Progenitor cell of endocrine pancreas (in vitro differentiated cells): ENCODE measurements at regions not wholly inside any gene's neighbourhood (a gene's known extent, or its start where the extent isn't known, plus 50 kb on each side); places are given as distances from the start of the nearest gene placed in this dataset.

ENCODE experiments used
- DNase-seq: peaks from one replicate; pipeline ENCODE4 v3.0.0; 2021; ENCODE audit warnings: low spot score; ENCODE audit not compliant: unreplicated experiment
- H3K27ac Mint-ChIP-seq: 2 replicates; pipeline ENCODE4 v1.8.0; 2021; ENCODE audit warnings: mild to moderate bottlenecking, moderate library complexity, mixed read lengths
- H3K27me3 Mint-ChIP-seq: 2 replicates; pipeline ENCODE4 v1.8.0; 2021; ENCODE audit warnings: mixed read lengths
- H3K36me3 Mint-ChIP-seq: 2 replicates; pipeline ENCODE4 v1.8.0; 2022; ENCODE audit warnings: mixed read lengths; ENCODE audit not compliant: insufficient read depth
- H3K4me1 Mint-ChIP-seq: 2 replicates; pipeline ENCODE4 v1.8.0; 2021; ENCODE audit warnings: low read depth, mixed read lengths
- H3K4me3 Mint-ChIP-seq: 2 replicates; pipeline ENCODE4 v1.8.0; 2021; ENCODE audit warnings: low read depth, mild to moderate bottlenecking, moderate library complexity, mixed read lengths
- H3K9me3 Mint-ChIP-seq: 2 replicates; pipeline ENCODE4 v1.8.0; 2021; ENCODE audit warnings: low read depth, mixed read lengths
- TF ChIP-seq, protein P1 (sequence below): fragments of 200-600 bp; sonication (generic); IDR thresholded peaks from one replicate; pipeline ENCODE4 v1.5.0; 2021; ENCODE audit warnings: antibody characterized with exemption, mild to moderate bottlenecking; ENCODE audit not compliant: unreplicated experiment

- Mint-ChIP-seq H3K27me3 (no peaks in the 10 kb centered on the region), H3K9me3 (no peaks in the 10 kb centered on the region), H3K36me3 (no peaks in the 10 kb centered on the region), H3K4me3 (no peak overlapping the region), H3K27ac (no peak overlapping the region), H3K4me1 (no peaks in the 10 kb centered on the region)
- TF ChIP-seq, protein P1, sequence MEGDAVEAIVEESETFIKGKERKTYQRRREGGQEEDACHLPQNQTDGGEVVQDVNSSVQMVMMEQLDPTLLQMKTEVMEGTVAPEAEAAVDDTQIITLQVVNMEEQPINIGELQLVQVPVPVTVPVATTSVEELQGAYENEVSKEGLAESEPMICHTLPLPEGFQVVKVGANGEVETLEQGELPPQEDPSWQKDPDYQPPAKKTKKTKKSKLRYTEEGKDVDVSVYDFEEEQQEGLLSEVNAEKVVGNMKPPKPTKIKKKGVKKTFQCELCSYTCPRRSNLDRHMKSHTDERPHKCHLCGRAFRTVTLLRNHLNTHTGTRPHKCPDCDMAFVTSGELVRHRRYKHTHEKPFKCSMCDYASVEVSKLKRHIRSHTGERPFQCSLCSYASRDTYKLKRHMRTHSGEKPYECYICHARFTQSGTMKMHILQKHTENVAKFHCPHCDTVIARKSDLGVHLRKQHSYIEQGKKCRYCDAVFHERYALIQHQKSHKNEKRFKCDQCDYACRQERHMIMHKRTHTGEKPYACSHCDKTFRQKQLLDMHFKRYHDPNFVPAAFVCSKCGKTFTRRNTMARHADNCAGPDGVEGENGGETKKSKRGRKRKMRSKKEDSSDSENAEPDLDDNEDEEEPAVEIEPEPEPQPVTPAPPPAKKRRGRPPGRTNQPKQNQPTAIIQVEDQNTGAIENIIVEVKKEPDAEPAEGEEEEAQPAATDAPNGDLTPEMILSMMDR, result no peak
- no peak for DNase-seq
Observed at GRCh38 chr3:153591561-153592245, 429.7 kb downstream of the RAP2B start.

- no peaks in the 10 kb centered on the region for H3K36me3 Mint-ChIP-seq
Observed at GRCh38 chr3:153595186-153595815, 433.3 kb downstream of the RAP2B start.

DNA sequence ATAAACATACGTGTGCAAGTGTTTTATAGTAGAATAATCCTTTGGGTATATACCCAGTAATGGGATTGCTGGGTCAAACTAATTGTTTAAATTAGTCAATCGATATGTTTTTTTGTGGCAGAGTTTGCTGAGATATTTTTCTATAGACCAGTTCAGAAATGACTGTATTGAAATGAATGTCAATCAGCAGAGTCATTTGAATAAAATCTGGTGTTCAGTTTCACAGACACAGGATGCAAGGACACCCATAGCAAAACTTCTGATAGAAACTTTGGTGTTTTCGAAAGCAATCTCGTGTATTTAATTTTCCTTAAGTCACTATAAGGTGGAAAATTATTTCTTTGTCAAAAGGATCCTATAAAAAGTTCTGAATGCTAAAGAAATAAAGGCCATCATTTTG lies 434.4 kb downstream of the RAP2B start:
- H3K27me3 Mint-ChIP-seq, result no peaks in the 10 kb centered on the region
- peaks cover 3% of the 10 kb centered on the region for H3K4me1 Mint-ChIP-seq

More at GRCh38 chr3:153595186-153595815, 433.3 kb downstream of the RAP2B start:
- peaks cover 3% of the 10 kb centered on the region for H3K4me1 Mint-ChIP-seq
- H3K27ac Mint-ChIP-seq, result no peak overlapping the region
- no peaks in the 10 kb centered on the region for H3K9me3 Mint-ChIP-seq
- H3K27me3 Mint-ChIP-seq, result no peaks in the 10 kb centered on the region
- no peak for DNase-seq
- no peak overlapping the region for H3K4me3 Mint-ChIP-seq
- TF ChIP-seq, protein P1, result peak; percentile 55

DNA sequence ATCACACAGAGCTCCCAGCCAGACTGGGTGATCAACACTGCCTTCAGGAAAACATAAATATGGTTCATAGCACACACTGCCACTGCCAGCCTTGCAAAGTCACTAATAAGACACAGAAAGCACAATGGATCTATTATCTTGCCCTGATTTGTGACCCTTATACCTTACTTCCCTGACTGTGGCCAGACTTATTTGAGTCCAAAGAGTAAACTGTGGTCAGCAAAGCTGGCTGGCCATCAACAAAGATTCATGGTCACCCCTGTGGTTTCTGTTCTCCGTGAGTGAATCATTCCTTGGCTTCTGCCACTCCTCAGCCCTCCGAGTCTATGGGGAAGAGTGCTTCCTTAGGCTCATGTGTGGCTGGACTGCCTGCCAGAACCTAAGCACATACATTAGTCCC lies 437.7 kb downstream of the RAP2B start:
- no peak overlapping the region for H3K27ac Mint-ChIP-seq
- no peaks in the 10 kb centered on the region for H3K36me3 Mint-ChIP-seq
- TF ChIP-seq, protein P1, result no peak
- H3K9me3 Mint-ChIP-seq, result no peaks in the 10 kb centered on the region
- H3K27me3 Mint-ChIP-seq, result no peaks in the 10 kb centered on the region
- H3K4me1 Mint-ChIP-seq, result peaks cover 3% of the 10 kb centered on the region
- no peak overlapping the region for H3K4me3 Mint-ChIP-seq
- DNase-seq, result no peak

More for the DNA sequence above, 434.4 kb downstream of the RAP2B start:
- Mint-ChIP-seq H3K4me3 (no peak overlapping the region), H3K36me3 (no peaks in the 10 kb centered on the region), H3K9me3 (no peaks in the 10 kb centered on the region), H3K27ac (no peak overlapping the region)
- no peak for DNase-seq
- TF ChIP-seq, protein P1, result no peak

GRCh38 chr3:153600896-153601295 lies 438.9 kb downstream of the RAP2B start:
- Mint-ChIP-seq H3K27me3 (no peaks in the 10 kb centered on the region), H3K4me3 (no peak overlapping the region), H3K4me1 (peaks cover 3% of the 10 kb centered on the region)

More at GRCh38 chr3:153600896-153601295, 438.9 kb downstream of the RAP2B start:
- no peak overlapping the region for H3K27ac Mint-ChIP-seq
- H3K9me3 Mint-ChIP-seq, result no peaks in the 10 kb centered on the region
- TF ChIP-seq, protein P1, result no peak
- no peak for DNase-seq
- H3K36me3 Mint-ChIP-seq, result no peaks in the 10 kb centered on the region
